Skeletal muscle cell (primary cell): ENCODE measurements at regions not wholly inside any gene's neighbourhood (a gene's known extent, or its start where the extent isn't known, plus 50 kb on each side); places are given as distances from the start of the nearest gene placed in this dataset.
A peak's percentile ranks its signal among the peaks of the same experiment; 100 is the strongest.

ENCODE experiments used
- DNase-seq: peaks from one replicate; pipeline ENCODE4 v3.0.0-alpha.2; 2010; ENCODE audit warnings: low read depth
- H3K4me3 ChIP-seq: 2 replicates; pipeline ENCODE4 v1.5.1; 2011; ENCODE audit warnings: low read depth, mild to moderate bottlenecking, control low read depth, low read length, moderate library complexity

- H3K4me3 ChIP-seq, result peak overlapping the region; percentile 66
- no peak for DNase-seq
Observed at GRCh38 chr17:72590382-72590781, 469.6 kb downstream of the SOX9 start.

- DNase-seq, result no peak
- peak overlapping the region; percentile 66 for H3K4me3 ChIP-seq
Observed at GRCh38 chr17:72590882-72591281, 470.1 kb downstream of the SOX9 start.

DNA sequence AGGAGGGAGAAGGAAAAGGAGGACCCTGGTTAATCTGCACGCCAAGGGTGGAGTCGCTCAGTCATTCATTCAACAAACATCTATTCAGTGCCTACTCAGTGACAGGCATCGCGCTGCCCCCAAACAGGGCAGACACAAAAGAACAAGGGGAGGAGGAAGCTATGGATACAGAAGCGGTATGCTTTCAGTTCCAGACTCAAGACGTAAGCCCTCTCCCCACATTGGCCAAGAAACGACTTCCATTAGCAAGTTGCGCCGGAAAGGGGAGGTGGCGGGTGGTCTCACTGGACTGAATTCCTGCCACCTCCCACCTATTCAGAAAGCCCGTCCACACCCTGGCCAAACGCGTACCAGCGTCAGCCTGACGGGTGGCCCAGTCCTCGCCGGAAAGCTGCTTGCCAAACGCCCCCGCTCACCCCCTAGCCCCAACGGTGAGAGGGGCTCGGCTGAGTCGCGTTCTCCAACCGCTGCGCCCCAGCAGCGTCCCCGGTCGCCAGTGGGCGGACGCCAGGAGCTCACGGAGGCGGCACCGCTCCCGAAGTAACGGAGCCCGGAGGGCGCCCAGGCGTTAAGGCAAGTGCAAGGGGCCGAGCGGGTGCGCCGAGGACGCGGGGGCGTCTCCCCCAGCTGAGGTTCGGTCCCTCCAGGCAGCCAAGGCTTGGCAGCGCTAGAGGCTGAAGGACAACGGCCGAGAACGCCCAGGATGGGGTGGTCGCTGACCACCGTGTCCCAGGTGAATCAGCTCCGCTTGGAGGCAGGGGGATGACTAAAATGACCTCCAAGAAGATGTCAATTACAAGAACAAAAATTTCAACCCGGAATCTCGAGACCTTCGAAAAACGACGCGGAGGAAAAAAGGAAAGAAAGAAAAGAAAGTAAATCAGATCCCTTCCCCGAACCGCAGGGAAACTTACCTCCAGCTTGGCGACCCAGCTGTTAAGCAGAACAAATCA, 470.7 kb downstream of the SOX9 start:
- DNase-seq, result no peak
- peak overlapping the region; percentile 66 for H3K4me3 ChIP-seq

DNA sequence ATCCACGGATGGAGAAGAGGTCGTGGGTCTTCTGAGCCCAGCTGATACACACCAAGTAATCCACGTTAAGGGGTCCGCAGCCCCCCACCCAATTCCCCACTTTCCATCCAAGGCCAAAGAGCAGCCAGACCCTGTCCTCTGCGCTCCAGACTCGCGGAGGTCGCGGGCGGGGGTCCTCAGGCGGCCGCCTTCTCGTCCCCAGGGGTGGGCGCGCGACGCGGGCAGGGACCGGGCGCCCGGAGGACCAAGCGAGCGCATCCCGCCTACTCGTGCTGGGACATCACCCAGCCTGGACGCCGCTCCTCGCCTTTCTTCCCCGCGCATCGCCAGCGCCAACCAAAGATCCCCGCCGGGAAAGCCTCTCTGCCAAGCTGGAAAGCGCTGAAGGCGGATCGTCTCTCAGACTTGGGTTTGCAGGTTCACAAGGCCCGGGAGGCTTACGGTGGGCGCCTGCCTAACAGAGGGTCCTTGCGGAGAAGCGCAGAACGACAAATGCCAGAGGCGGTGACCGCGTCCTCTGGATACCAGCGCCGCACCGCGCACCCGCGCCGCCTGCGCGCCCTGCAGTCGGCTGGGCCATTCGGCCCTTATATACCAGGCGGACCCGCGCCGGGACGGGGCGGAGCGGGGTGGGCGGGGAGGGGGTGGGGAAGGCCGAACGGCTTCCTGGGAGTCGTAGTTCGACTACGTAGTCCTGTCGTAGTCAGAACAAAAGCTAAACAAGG, 471.6 kb downstream of the SOX9 start:
- no peak for DNase-seq

GRCh38 chr17:72592967-72593325, 472.1 kb downstream of the SOX9 start:
- H3K4me3 ChIP-seq, result no peak overlapping the region
- no peak for DNase-seq

More for the DNA sequence above, 471.6 kb downstream of the SOX9 start:
- peak overlapping the region; percentile 66 for H3K4me3 ChIP-seq

DNA sequence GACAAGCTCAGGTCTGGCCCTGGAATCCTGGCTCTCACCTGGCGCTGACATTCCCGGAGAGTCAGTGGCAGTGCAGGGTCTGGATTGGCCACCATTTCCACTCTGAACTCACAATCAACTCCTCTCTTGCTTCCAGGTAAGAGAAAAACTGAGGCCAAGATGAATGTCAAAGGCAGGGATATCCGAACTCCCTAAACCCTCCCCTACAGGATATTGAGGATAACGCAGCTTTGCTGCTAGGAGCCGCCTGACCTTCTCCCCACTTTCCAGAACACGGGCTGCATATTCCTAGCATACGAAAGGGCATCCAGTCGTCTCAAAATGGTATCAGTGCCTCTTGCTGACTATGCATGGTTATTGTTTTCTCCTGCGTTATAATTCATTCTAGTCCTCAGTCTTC, 473.4 kb downstream of the SOX9 start:
- no peak for DNase-seq
- H3K4me3 ChIP-seq, result no peak overlapping the region
